GM21447 (cell line): ENCODE measurements at regions not wholly inside any gene's neighbourhood (a gene's known extent, or its start where the extent isn't known, plus 50 kb on each side); places are given as distances from the start of the nearest gene placed in this dataset.
"Not testable (repeated sequence)": the region's sequence is repeated elsewhere in the genome, so short reads cannot be mapped to it uniquely, and the experiment has no call there.

Source experiments
- ATAC-seq: cut with Tn5 transposase; IDR thresholded peaks from one replicate; pipeline ENCODE4 v1.9.1; 2021; ENCODE audit not compliant: unreplicated experiment

DNA sequence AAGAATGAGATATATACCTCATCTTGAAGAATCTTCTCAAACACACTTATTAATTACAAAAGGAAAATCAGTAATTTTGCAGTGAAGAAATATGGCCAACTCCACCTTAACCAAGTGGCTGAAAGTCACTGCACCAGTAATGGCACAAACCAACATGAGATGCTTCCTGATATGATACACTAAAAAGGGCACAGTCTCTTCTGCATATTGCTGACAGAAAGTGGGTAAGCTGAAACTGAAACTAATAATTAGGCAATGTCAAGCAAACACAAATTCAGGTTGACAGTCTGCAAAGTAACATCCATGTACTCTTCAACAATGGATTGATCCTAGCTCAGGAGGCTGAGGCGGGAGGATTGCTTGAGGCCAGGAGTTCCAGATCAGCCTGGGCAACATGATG lies 56.1 kb downstream of the ZNF22 start:
- not testable (repeated sequence) for ATAC-seq

DNA sequence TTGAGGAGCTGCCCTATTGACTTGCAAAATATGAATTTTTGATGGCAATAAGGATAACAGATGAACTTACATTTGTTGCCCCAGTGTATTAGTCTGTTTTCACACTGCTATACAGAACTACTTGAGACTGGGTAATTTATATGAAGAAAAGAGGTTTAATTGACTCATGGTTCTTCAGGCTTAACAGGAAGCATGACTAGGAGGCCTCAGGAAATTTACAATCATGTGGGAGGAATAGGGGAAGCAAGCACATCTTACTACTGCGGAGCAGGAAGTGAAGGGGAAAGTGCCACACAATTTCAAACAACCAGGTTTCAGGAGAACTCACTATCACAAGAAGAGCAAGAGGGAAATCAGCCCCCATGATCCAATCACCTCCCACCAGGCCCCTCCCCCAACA lies 57.9 kb downstream of the ZNF22 start:
- ATAC-seq, result no peak

DNA sequence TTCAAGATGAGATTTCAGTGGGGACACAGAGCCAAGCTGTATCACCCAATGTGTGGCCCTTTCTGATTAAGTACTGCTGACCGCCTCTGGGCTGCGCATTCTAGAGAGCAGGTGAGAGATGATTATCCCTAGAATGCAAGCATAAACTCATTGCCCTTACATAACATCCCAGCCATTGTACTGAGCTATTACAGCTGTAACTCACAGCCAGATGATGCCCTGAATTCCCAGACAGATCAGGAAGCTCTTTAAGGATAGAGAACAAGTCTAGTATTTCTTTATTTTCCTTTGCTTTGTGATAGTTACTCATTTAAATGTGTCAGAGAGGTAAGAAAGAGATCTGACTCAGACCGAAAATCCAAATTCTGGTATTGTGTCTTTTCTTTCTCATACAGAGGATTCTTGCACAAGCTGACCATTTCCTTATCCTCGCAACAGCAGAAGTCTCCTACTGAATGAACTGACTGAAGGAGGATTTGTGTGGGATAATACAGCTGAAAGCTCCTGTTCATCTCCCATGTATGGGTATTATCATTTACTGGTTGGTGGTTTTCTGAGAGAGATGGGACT lies 58.4 kb downstream of the ZNF22 start:
- no peak for ATAC-seq

DNA sequence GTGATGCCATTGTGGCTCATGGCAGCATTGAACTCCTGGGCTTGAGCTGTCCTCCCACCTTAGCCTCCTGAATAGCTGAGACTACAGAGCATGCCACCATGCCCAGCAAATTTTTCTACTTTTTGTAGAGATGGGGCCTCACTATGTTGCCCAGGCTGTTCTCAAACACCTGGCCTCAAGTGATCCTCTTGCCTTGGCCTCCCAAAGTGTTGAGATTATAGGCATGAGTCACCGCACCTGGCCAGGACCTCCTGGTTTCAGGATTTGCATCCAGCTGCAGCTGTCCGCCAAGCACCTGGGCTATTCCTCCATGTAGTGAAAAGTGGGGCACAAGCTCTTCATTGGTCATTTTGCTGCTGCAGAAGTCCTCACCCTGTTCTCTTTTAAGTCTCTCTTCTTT lies 58.9 kb downstream of the ZNF22 start:
- ATAC-seq, result no peak

DNA sequence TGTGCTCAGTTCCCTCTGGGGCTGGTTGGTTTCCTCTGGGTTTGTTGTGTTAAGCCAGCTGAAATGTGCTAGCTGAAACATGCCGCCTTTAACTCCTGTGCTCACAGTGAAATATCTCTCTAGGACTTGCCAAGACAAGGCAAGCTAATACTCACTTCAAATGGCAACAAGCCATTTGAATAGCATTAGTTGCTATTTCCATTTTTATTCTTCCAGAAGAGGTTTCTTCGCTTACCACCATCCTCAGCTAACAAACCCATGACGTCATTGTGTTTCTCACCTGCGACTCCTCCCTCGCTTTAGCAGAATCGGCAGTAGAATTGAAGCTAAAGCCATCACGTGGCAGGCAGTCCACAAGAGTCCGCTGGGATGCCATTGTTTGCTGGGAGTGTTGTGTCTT lies 61.3 kb downstream of the ZNF22 start:
- no peak for ATAC-seq

DNA sequence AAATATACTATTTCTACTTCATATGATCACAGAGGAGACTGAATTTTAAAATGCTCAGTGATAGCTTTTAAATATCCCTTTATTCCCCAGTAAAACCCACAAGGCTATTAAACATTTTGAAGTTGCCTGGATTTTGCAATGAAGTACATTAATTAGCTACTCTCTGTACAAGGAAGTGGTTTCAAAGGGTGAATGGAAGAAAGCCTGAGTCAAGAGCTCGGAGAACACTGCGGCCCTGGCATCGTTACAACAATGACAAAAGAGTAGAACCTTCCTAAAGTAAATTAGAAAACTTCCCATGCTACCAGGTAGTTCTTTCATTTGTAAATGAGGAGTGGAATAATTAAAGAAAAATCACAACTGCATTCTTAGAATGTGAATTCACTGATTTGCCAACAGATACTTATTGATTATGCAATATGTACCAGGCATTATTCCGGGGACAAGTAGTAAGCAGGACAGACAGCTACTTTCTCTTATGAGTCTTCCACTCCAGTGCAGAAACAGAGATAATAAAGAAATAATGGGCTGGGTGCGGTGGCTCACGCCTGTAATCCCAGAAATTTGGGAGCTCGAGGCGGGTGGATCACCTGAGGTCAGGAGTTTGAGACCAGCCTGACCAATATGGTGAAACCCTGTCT lies 63.0 kb downstream of the ZNF22 start:
- no peak for ATAC-seq

DNA sequence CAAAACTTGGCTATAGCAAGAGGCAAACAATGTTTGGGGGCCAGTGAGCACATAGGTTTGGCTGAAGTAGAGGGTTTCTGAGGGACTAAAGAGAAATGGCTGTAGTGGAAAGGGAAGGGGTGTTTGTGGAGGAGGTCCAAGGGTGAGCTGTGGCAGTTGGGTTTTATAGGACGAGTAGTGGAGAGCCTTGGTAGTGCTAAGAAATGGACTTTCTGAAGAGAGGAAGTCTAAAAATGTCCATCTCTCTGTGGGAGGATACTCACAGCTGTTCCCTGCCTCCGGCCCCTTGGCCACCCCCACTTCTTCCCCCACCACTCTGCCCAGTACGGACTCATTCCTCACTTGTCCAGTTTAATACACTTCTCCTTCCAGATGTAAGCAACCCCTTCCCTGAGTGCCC lies 64.3 kb downstream of the ZNF22 start:
- ATAC-seq, result no peak

DNA sequence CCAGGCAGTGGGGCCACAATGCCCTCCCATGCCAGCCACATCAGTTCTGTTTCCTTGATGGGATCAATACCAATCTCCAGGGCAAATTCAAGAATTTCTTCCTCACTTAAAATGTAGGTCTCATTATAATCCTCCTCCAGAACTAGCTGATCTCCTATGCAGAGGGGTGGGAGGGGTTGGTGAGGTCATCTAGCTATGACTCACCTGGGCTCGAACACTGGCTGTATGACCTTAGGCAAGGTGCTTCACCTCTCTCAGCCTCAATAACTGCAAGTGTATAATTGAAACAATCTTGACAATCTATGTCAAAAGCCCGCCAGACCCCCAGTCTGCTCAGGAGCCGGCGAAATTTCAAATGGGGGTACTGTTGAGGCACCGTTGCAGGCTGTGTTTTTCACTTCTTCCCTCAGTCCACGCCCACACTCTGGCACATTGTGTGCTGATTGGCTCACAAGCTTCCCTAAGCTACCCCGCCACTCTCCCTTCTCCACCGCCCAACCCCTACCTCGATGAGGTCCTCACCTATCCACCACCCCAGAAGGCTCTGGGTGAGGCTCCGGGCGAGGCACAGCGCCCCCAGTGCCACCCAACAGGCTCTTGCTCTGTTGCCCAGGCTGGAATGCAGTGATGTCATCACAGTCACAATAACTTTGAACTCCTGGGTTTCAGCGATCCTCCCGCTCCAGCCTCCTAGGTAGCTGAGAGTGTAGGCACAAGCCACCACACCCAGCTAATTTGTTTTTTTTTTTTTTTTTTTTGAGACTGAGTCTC lies 70.5 kb downstream of the ZNF22 start:
- ATAC-seq, result no peak

DNA sequence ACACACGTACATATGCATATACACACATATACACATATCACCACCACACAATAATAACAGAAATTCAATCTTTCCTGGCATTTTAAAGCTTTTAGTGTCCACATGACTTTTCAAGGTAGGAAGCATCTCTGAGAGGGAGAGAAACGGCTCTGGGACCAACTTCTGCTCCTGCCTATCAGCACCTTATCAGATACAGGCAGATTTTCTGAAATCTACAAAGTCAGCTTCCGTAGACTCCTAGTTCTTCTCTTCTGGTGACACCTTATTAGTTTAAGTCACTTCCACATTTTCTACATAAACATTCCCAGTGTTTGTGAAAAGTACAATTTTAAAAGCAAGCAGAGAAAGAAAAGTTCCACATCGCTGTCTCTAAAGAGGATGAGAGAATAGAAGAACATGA lies 74.5 kb downstream of the ZNF22 start:
- ATAC-seq, result no peak

DNA sequence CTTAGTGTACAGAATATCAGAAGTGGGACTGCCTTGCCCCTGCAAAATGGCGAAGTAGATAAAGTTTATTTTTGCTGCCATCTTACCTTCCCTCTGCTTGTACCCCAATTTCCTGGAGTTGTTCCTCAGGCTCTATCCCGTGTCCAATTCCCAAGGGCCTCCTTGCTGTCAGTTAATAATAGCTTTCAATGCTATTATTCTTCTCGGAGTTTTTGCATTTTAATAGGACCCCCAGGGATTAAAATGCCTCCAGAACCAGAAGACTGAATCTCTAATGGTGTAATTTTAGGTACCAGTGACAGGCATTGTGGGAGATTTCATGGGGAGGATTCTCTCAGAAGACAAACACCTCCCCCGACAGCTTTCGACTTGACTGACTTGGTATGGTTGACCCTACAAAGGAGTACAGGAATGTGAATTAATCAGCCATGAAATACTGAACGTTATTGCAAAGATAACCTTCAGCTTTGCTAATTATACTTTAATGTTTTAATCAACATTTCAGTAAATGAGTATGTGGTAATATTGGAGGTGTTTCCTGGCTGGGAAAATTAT lies 75.2 kb downstream of the ZNF22 start:
- no peak for ATAC-seq

DNA sequence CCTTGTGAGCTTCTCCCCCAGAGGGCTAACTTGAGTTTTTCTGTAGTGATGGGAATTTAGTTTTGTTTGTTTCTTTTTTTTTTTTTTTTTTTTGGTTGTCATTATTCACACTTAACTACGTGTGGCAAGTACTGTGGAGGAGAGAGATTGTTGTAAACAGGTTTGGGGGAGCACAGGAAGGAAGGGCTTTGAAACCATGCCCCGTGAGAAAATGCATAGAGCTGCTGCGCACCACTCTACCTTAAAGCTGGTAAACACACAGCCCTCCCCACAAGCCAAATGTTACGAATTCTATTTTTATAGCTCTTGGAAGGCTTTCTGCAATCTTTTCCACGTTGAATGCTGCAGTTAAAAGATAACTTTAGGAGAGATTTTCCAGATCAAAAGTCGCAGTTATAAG lies 76.2 kb downstream of the ZNF22 start:
- ATAC-seq, result no peak

DNA sequence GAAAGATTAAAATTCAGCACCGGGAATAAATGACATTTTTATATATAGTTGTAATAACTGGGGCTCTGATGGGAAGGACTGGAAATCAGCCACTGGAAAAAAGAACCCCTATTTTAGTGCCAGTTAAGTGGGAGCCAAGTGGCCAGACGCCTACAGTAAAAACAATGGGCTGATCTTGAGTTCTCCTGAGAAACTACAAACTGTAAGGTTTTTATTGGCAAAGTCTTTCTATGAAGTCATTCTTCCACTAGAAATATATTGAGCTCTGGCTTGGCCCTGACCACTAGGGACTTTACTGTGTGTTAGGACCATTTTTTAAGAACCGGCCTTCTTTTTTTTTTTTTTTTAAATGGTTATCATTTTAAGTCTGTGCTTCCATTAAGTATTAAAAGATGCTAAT lies 79.6 kb downstream of the ZNF22 start:
- ATAC-seq, result no peak

DNA sequence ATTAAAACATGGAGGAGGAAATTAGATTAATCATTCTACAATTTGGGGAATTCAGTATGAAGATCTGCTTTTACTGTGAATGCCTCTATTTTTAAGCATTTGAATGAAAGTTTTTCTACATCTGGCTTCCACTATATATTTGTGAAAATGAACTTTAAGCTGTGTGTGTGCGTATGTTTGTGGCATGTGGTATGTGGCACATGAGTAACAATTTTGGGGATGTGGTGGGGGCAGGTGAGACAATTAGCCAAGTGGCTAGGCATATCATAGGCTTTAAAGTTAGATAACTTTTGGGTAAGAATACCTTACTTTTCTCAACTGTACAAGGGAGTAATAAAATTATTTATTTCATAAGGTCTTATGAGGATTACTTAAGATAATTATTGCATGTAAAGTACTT lies 81.5 kb downstream of the ZNF22 start:
- ATAC-seq, result no peak

DNA sequence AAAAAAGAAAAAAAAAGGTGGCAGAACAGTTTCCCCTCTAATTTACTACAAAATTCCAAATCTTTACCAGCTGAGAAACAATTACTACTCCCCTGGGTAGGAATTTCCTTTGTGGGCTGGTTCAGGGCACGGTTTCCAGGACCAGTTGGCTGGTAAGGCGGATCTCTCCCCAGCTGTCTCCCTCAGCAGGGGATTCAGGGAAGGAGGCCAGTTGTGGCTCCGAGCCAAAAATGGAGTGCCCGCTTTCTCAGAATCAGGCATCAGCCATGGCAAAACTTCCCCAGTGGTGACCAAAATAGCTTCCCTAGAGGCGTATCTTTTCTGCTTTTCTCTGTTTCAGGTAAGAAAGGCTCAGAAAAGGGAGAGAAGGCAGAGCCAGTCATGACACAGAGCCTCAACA lies 91.2 kb downstream of the ZNF22 start:
- no peak for ATAC-seq

DNA sequence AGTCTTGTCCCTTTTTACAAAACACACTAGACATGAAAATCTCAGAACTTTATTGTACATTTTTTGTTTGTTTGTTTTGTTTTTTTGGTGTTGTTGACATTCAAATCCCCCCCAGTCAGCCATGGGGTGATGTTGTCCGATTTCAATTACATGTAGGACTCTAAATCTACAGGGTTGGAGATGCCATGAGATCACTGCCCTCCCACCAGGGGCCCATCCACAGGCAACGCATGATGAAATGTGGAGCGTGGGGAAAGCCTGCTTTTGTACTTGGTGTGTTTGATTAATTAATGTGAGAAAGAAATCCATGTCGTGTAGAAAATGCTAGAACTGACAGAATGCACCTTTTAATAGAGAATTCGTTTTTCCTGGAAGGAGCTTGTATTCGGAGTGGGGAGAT lies 93.2 kb downstream of the ZNF22 start:
- no peak for ATAC-seq

DNA sequence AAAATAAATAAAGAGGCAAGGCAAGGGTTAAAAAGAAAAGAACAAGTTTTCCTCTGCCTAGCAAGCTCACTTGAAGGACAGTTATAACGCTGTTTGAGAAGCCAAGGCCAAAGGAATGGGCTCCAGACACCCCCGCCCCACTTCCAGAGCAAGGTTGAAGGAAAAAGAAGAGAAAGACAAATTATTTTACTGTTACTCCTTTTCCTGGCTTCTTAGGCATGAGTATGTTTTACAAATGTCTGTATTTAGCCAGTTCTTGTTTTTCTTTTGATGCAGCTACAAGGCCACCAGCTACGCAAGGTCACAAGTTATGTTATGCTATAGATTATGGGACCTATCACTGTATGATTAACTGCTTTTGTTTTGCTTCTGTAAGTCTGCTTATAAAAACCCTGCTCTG lies 94.6 kb downstream of the ZNF22 start:
- no peak for ATAC-seq

DNA sequence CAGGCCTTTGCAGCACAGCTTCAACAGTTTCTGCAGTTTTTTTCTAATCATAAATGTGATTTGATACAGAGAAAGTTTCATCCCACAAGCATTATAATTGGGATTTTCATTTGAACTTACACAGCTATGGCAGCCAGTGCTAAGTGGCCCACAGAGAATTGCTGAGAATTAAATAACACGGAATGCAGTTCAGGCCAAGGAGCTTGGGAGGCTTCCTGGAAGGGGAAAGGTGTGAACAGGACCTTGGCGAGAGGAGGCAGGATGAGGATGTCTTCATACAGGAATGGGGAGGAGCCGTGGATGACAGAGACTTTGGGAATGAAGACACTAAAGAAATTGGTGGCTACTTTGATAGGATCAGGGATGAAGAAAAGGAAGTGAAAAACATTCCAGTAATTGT lies 95.3 kb downstream of the ZNF22 start:
- ATAC-seq, result no peak

DNA sequence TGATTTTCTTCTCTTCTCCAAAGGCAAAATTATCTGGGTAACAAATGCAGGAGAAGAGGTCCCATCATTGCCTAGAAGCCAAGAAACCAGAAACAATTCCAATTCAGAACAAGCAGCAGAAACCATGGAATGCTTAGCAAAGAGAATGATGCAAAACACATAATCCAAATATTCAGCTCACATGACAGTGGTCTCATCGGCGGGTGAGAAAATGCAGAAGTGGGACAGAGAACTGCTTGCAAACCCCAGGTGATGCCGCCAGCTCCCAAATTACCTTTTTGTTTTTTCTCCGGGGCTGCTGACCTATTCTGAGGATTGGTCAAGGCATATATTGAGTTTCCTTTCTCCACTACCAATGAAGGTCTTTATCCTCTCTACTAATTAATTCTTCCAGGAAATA lies 99.7 kb downstream of the ZNF22 start:
- ATAC-seq, result no peak

DNA sequence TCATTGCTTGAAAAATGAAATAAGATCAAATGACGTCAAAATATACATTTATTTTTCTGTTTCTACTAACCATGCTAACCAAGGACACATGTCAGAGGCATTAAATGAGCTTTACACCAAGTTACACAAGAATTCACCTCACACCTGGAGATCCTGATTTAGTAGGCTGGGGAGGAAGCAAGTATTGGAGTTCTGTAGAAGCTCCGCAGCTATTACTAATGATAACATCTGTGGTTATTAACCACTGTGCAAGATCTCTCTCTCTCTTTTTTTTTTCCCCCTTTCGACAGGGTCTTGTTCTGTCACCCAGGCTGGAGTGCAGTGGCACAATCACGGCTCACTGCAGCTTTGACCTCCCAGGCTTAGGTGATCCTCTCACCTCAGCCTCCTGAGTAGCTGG lies 104.0 kb downstream of the ZNF22 start:
- no peak for ATAC-seq

DNA sequence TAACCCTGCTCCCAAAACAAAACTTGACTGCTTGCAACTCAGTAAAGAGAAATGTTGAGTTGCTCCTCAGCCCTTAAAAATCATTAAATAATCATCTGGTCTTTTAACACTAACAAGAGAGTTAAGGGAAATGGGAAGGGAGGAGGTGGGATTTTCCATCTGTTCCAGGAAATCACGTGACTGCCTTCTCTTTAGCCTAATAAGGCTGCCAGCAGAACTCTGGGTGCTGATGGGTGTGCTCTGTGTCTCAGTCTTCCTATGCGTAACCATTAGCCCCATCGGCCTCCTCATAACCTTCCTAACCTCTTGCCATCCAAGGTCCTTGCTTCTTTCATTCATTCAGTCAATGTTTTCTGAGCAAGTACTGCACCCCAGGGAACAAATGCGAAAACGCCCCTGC lies 104.6 kb downstream of the ZNF22 start:
- not testable (repeated sequence) for ATAC-seq

DNA sequence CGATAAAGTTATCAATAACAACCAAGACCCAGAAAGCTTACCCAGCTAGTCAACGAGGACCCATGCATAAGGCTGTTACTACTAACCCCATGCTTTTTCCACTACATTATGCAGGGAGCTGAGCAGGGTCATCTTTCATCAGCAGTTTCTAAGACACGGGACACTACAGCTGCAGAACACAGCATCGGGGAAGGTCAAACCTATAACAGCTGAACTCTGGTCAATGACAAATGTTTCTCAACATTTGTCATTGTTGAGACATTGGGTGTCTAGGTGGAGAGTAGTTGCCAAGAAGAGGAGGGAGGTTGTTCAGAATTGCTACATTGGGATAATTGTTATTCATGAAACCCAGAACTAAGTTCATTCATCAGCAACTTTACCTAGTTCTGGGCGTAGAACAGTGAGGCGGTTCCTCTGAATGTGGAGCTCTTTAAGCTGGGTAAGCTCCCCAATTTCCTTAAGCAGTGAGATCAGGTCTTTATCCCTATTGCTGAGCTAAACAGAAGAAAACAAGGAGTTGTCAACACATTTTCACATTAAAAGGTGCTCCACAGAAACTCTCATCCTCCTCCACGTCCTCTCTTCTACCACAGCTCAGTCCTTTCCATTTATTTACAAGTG lies 105.6 kb downstream of the ZNF22 start:
- ATAC-seq, result no peak

DNA sequence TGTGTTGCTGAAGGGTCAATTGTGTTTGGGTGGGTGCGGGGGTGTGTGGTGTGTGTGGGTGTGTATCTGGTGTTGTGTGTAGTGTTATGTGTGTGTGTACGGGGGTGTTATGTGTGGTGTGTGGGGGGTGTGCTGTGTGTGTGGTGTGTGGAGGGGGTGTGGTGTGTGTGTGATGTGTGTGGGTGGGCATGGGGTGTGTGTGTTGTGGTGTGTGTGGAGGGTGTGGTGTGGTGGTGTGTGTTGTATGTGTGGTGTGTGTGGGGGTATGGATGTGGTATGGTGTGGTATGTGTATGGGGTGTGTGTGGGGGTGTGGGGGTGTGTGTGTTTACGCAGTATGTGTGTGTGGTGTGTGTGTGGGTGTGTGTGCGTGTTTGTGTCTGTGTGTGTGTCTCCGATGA lies 110.8 kb downstream of the ZNF22 start:
- no peak for ATAC-seq
